ENCODE measurements at regions not wholly inside any gene's neighbourhood (a gene's known extent, or its start where the extent isn't known, plus 50 kb on each side); places are given as distances from the start of the nearest gene placed in this dataset.

DNA sequence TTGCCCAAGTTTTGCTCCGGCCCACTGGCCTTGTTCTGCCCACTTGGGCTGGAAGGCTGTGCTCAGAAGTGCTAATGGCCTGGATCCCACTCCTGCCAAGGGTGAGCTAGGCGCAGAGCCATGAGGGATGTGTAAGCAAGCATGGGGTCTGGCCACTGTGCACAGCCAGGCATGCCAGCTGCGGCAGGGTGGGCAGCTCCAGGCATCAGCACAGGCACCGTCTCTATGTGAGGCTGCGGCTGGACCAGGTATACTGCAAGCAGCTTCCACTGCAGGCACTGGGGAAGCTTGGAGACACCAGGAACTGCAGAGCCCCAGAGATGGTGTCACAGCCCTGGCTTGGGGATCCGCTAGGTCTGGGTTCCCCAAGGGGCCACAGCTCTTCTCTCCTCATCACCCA is 264.9 kb downstream of the LRIG3 start:
- TF ChIP-seq POLR2AphosphoS5 (IDR thresholded peaks at IDR 0.05; ENCODE audit: low read depth, low read length) (no peak), SIN3A (IDR thresholded peaks at IDR 0.05; ENCODE audit: borderline replicate concordance, insufficient read depth, low read depth, low read length) (no peak)
- TF ChIP-seq, protein P1, sequence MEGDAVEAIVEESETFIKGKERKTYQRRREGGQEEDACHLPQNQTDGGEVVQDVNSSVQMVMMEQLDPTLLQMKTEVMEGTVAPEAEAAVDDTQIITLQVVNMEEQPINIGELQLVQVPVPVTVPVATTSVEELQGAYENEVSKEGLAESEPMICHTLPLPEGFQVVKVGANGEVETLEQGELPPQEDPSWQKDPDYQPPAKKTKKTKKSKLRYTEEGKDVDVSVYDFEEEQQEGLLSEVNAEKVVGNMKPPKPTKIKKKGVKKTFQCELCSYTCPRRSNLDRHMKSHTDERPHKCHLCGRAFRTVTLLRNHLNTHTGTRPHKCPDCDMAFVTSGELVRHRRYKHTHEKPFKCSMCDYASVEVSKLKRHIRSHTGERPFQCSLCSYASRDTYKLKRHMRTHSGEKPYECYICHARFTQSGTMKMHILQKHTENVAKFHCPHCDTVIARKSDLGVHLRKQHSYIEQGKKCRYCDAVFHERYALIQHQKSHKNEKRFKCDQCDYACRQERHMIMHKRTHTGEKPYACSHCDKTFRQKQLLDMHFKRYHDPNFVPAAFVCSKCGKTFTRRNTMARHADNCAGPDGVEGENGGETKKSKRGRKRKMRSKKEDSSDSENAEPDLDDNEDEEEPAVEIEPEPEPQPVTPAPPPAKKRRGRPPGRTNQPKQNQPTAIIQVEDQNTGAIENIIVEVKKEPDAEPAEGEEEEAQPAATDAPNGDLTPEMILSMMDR (IDR thresholded peaks at IDR 0.05), result no peak

Data from Panc1 (cell line).